GM19324 (cell line): ENCODE measurements at regions not wholly inside any gene's neighbourhood (a gene's known extent, or its start where the extent isn't known, plus 50 kb on each side); places are given as distances from the start of the nearest gene placed in this dataset.
"Not testable (repeated sequence)": the region's sequence is repeated elsewhere in the genome, so short reads cannot be mapped to it uniquely, and the experiment has no call there.

Experiments
- ATAC-seq: cut with Tn5 transposase; IDR thresholded peaks from one replicate; pipeline ENCODE4 v1.9.1; 2021; ENCODE audit warnings: mild to moderate bottlenecking, moderate library complexity; ENCODE audit not compliant: unreplicated experiment, low FRiP score

GRCh38 chr10:128568990-128569945, 443.0 kb upstream of the MKI67 start:
- no peak for ATAC-seq

- ATAC-seq: no peak
These were observed 444.2 kb upstream of the MKI67 start for GRCh38 chr10:128570319-128570995.

GRCh38 chr10:128571071-128571470, 444.8 kb upstream of the MKI67 start:
- no peak for ATAC-seq

GRCh38 chr10:128571745-128572144, 445.5 kb upstream of the MKI67 start:
- no peak for ATAC-seq

GRCh38 chr10:128572696-128573095, 446.5 kb upstream of the MKI67 start:
- no peak for ATAC-seq

GRCh38 chr10:128573281-128573845, 447.1 kb upstream of the MKI67 start:
- no peak for ATAC-seq

- no peak for ATAC-seq
These were observed 447.8 kb upstream of the MKI67 start for GRCh38 chr10:128573986-128574385.

GRCh38 chr10:128574581-128575210, 448.5 kb upstream of the MKI67 start:
- ATAC-seq: no peak

GRCh38 chr10:128575761-128576160, 449.5 kb upstream of the MKI67 start:
- ATAC-seq: no peak

- ATAC-seq: no peak
These were observed 450.1 kb upstream of the MKI67 start for GRCh38 chr10:128576336-128576735.

- no peak for ATAC-seq
These were observed 450.9 kb upstream of the MKI67 start for GRCh38 chr10:128576943-128577670.

- ATAC-seq: no peak
These were observed 451.9 kb upstream of the MKI67 start for GRCh38 chr10:128577958-128578750.

GRCh38 chr10:128578766-128579165, 452.5 kb upstream of the MKI67 start:
- no peak for ATAC-seq

- no peak for ATAC-seq
These were observed 453.1 kb upstream of the MKI67 start for GRCh38 chr10:128579280-128579865.

- no peak for ATAC-seq
These were observed 453.7 kb upstream of the MKI67 start for GRCh38 chr10:128579901-128580300.

- not testable (repeated sequence) for ATAC-seq
These were observed 456.9 kb upstream of the MKI67 start for GRCh38 chr10:128583125-128583524.

GRCh38 chr10:128586599-128586998, 460.4 kb upstream of the MKI67 start:
- ATAC-seq: not testable (repeated sequence)

GRCh38 chr10:128587689-128588088, 461.5 kb upstream of the MKI67 start:
- no peak for ATAC-seq

GRCh38 chr10:128588402-128588801, 462.2 kb upstream of the MKI67 start:
- no peak for ATAC-seq
